Heart left ventricle (tissue), 16 donors: ENCODE measurements at regions not wholly inside any gene's neighbourhood (a gene's known extent, or its start where the extent isn't known, plus 50 kb on each side); places are given as distances from the start of the nearest gene placed in this dataset.

Experiments
- ATAC-seq, 4 donors: fragments of 200-7000 bp; cut with Tn5 transposase; one replicate each; pipeline ENCODE4 v1.9.1; 2020 to 2022; ENCODE audit warnings: moderate library complexity in 4 of 4, mild to moderate bottlenecking in 3 of 4, moderate number of reproducible peaks in 1 of 4
- DNase-seq, 5 donors: peaks; one replicate each; pipeline ENCODE4 v3.0.0-alpha.2; 2020
- H3K27ac ChIP-seq, 12 donors: fragments of 200-600 bp; sonication (generic) in 4 of 12; one replicate each; pipeline versions ENCODE4 v1.5.0 to v1.8.0; 2016 to 2022; ENCODE audit warnings: mild to moderate bottlenecking in 2 of 12
- H3K27me3 ChIP-seq, 9 donors: fragments of 200-600 bp; sonication (generic) in 2 of 9; one replicate each; pipeline versions ENCODE4 v1.5.1 to v1.8.0; 2016 to 2022; ENCODE audit warnings: mild to moderate bottlenecking in 3 of 9
- H3K36me3 ChIP-seq, 9 donors: fragments of 200-600 bp; sonication (generic) in 2 of 9; one replicate each; pipeline versions ENCODE4 v1.5.0 to v1.8.0; 2018 to 2022; ENCODE audit warnings: mild to moderate bottlenecking in 2 of 9
- H3K4me1 ChIP-seq, 12 donors: fragments of 200-600 bp; sonication (generic) in 4 of 12; one replicate each; pipeline versions ENCODE4 v1.5.0 to v1.8.0; 2016 to 2022; ENCODE audit warnings: mild to moderate bottlenecking in 3 of 12
- H3K4me3 ChIP-seq, 12 donors: fragments of 200-600 bp; sonication (generic) in 4 of 12; one replicate each; pipeline versions ENCODE4 v1.5.0 to v1.8.0; 2017 to 2022; ENCODE audit warnings: mild to moderate bottlenecking in 9 of 12, moderate library complexity in 4 of 12
- H3K9me3 ChIP-seq, 12 donors: fragments of 200-600 bp; sonication (generic) in 4 of 12; one replicate each; pipeline versions ENCODE4 v1.5.0 to v1.8.0; 2016 to 2022; ENCODE audit warnings: mild to moderate bottlenecking in 1 of 12
- POLR2A ChIP-seq, 2 donors: fragments of 450-650 bp; IDR thresholded peaks; one replicate each; pipeline ENCODE4 v1.6.1; 2017; ENCODE audit warnings: antibody characterized with exemption in 2 of 2, mild to moderate bottlenecking in 2 of 2, moderate library complexity in 2 of 2
- WGBS, 4 donors: extraction: QIAGEN DNeasy Blood & Tissue Kit in 2 of 4; methylation state at CpG; one replicate each; pipeline versions ENCODE4 v1.1.5 to v1.1.7; 2013 to 2018; 5-methylcytosine and 5-hydroxymethylcytosine counted together
- intact Hi-C, 10 donors: fragments of 100-400 bp; cut with DNase I; formaldehyde crosslinking; loops; one replicate each; pipeline versions ENCODE4 v1.11.1 to v1.14.2; 2022
- TF ChIP-seq, protein P1 (sequence below), 12 donors: fragments of 200-600 bp; sonication (generic) in 4 of 12; IDR thresholded peaks; one replicate each; pipeline versions ENCODE4 v1.5.0 to v1.8.0; 2018 to 2022; ENCODE audit warnings: antibody characterized with exemption in 12 of 12, mild to moderate bottlenecking in 5 of 12
- donor health status: ischemic (EF 13 %, LVEDD 7.1; RV severe dilation, severe dysfunction).
- donor health status: healthy with polysubstance abuse.
- donor health status: DM: no; HTN: yes; CAD: no.
- donor health status: DM: no; HTN: no; CAD: no.
- donor health status: ischemic (EF 25% LVEDD 6.9; RV normal size, moderate dysfunction).
- donor health status: ischemic (EF 25% LVEDD 5.7; RV mildly dilated, moderate dysfunction).
- donor health status: healthy.
- donor health status: DM: yes; HTN: yes; CAD: no.
- donor health status: ischemic (EF 35%, LVEDD 5.7; RV mildly dilated, moderate dysfunction).
- donor health status: nonischemic (EF 11% LVEDD 7.7; RV severe dilation, severe dysfunction).
- donor health status: DM: yes; HTN: yes; CAD: no.
- donor health status: PGD.
- donor health status: ischemic (EF 29% LVEDD 5.4; RV normal size, mild dysfunction).
- donor health status: nonischemic (EF 23%, LVEDD 6.1; RV moderate dilation, normal function).

DNA sequence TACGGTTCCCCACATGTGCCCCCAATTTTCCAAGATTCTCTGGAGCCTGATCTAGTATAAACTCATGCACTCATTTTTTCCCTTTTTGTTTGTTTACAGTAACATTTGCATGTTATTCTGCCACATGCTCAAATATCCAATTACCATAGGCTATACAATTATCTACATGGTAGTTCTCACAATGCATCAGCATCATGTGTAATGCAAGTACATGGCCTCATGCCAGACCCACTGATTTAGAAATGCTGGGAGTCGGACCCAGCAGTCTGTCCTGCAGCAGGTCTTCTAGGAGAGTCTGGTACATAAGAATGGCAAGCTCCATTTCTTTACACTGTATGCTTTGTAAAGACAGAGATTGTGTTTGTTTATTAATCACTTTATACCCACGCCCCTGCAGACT lies 107.7 kb downstream of the CBLN2 start:
- H3K4me1 ChIP-seq, result no peaks in the 10 kb centered on the region
- DNase-seq, result no peak
- peaks cover 0 to 6% (median 0%) of the 10 kb centered on the region in 12 donors for H3K9me3 ChIP-seq
- 43 to 54% (median 49%) methylated on average over 3 of the region's 3 CpGs for WGBS, 4 donors
- no peak for ATAC-seq
- H3K27me3 ChIP-seq, result no peaks in the 10 kb centered on the region
- no peak for TF ChIP-seq POLR2A (IDR thresholded peaks at IDR 0.05)
- TF ChIP-seq, protein P1, sequence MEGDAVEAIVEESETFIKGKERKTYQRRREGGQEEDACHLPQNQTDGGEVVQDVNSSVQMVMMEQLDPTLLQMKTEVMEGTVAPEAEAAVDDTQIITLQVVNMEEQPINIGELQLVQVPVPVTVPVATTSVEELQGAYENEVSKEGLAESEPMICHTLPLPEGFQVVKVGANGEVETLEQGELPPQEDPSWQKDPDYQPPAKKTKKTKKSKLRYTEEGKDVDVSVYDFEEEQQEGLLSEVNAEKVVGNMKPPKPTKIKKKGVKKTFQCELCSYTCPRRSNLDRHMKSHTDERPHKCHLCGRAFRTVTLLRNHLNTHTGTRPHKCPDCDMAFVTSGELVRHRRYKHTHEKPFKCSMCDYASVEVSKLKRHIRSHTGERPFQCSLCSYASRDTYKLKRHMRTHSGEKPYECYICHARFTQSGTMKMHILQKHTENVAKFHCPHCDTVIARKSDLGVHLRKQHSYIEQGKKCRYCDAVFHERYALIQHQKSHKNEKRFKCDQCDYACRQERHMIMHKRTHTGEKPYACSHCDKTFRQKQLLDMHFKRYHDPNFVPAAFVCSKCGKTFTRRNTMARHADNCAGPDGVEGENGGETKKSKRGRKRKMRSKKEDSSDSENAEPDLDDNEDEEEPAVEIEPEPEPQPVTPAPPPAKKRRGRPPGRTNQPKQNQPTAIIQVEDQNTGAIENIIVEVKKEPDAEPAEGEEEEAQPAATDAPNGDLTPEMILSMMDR (IDR thresholded peaks at IDR 0.05), result no peak
- H3K36me3 ChIP-seq, result no peaks in the 10 kb centered on the region
- intact Hi-C loops, result no loop called here
- H3K4me3 ChIP-seq, result no peak overlapping the region
- H3K27ac ChIP-seq, result no peak overlapping the region

GRCh38 chr18:72433756-72434155 lies 110.4 kb downstream of the CBLN2 start:
- H3K4me3 ChIP-seq, result no peak overlapping the region
- no peaks in the 10 kb centered on the region for H3K36me3 ChIP-seq
- TF ChIP-seq POLR2A (IDR thresholded peaks at IDR 0.05), result no peak
- no peaks in the 10 kb centered on the region for H3K4me1 ChIP-seq
- H3K9me3 ChIP-seq, result no peaks in the 10 kb centered on the region
- WGBS, 4 donors, result 76 to 86% (median 82%) methylated on average over 5 of the region's 5 CpGs
- H3K27me3 ChIP-seq, result no peaks in the 10 kb centered on the region
- DNase-seq (no peak), ATAC-seq (no peak)
- intact Hi-C loops, result no loop called here
- no peak overlapping the region for H3K27ac ChIP-seq

DNA sequence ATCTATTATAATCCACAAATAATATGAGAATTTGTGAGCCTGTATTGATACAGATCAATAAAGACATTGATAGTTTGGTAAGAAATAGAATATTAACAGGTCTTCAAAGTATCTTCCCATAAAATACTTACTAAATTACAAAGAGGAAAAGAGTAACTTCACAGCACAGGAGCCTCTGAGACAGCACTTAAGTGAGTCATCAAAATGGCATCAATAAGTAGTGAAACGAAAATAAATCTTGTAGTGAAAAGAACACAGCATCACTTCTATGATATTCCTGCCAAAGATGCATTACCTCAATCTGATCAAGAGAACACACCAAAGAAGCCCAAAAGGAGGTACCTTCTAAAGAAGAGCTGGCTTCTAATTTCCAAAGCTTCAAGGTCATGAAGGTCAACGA lies 116.4 kb downstream of the CBLN2 start:
- H3K4me3 ChIP-seq, result no peak overlapping the region
- no peak for ATAC-seq
- 45 to 54% (median 49%) methylated on average over 2 of the region's 2 CpGs for WGBS, 4 donors

DNA sequence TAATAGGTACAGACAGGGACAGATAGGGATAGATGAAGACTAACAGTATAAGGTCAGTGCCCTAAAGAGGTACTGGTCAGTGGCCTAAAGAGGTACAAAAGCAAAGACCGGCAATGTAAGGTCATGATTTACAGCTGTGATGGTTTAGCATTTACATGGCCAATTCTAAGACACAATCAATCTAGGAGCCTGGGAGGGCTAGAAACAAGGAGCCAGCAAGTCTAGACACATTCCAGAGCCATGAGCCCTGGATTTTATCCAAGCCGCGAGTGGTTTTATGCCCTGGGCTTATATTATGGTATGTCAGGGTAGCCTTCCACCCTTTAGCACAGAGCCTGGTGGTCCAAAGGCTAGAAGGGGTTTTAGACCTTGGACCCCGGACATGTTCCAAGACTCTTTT lies 124.2 kb downstream of the CBLN2 start:
- WGBS, 4 donors, result 74 to 95% (median 85%) methylated on average over 4 of the region's 4 CpGs
- TF ChIP-seq POLR2A (IDR thresholded peaks at IDR 0.05), result no peak
- TF ChIP-seq, protein P1 (IDR thresholded peaks at IDR 0.05), result no peak
- H3K27ac ChIP-seq, result no peak overlapping the region
- no peaks in the 10 kb centered on the region for H3K36me3 ChIP-seq
- H3K4me1 ChIP-seq, result no peaks in the 10 kb centered on the region
- no peaks in the 10 kb centered on the region for H3K27me3 ChIP-seq
- ATAC-seq, result no peak
- DNase-seq, result no peak
- intact Hi-C loops, result no loop called here
- no peak overlapping the region for H3K4me3 ChIP-seq
- H3K9me3 ChIP-seq, result peaks cover 0 to 3% (median 0%) of the 10 kb centered on the region in 12 donors

More for the DNA sequence above, 116.4 kb downstream of the CBLN2 start:
- Histone ChIP-seq H3K27ac (no peak overlapping the region), H3K9me3 (no peaks in the 10 kb centered on the region), H3K36me3 (no peaks in the 10 kb centered on the region), H3K4me1 (no peaks in the 10 kb centered on the region), H3K27me3 (no peaks in the 10 kb centered on the region)
- intact Hi-C loops, result no loop called here
- no peak for TF ChIP-seq POLR2A (IDR thresholded peaks at IDR 0.05)
- TF ChIP-seq, protein P1 (IDR thresholded peaks at IDR 0.05), result no peak
- no peak for DNase-seq

DNA sequence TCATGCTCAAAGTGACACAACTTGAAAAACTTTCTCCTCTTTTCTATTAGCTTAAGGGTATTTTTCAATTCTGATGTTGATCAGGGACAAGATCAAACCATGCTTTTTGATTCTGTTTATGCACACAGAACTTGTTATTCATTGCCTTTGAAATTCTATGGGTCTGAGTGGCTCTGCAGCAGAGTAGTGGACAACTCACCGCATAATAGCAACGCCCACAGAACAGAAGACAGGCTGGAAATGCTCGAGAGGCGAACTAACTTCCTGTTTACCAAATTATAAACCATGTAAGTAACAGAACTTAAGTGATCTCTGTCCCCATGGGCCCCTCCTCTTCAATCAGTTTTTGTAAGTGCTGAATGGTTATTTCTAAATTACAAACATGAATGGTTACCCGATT lies 131.2 kb downstream of the CBLN2 start:
- WGBS, 4 donors, result 37 to 52% (median 45%) methylated on average over 5 of the region's 5 CpGs
- Histone ChIP-seq H3K27ac (no peak overlapping the region), H3K4me3 (no peak overlapping the region), H3K36me3 (no peaks in the 10 kb centered on the region), H3K4me1 (no peaks in the 10 kb centered on the region), H3K27me3 (no peaks in the 10 kb centered on the region), H3K9me3 (peaks cover 0 to 3% (median 0%) of the 10 kb centered on the region in 12 donors)
- intact Hi-C loops, result no loop called here
- ATAC-seq (no peak), DNase-seq (no peak)
- no peak for TF ChIP-seq POLR2A (IDR thresholded peaks at IDR 0.05)
- TF ChIP-seq, protein P1 (IDR thresholded peaks at IDR 0.05), result no peak
